GM21367 (cell line): ENCODE measurements at regions not wholly inside any gene's neighbourhood (a gene's known extent, or its start where the extent isn't known, plus 50 kb on each side); places are given as distances from the start of the nearest gene placed in this dataset.

ENCODE experiments used
- ATAC-seq: cut with Tn5 transposase; IDR thresholded peaks from one replicate; pipeline ENCODE4 v1.9.1; 2021; ENCODE audit not compliant: unreplicated experiment

DNA sequence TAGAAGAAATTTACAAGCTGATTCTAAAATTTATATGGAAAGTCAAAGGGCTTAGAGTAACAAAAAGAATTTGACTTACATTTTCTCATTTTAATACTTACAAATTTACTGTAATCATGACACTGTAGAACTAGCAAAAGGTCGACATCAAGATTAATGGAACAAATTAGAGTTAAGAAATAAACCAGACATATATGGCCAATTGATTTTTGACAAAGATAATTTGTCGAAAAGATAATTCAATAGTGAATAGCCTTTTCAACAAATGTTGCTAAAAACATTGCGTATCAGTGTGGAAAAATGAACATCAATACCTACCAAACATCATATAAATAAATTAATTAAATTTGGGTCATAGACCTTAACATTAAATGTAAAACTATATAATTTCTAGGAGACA lies 955.5 kb upstream of the AUTS2 start:
- no peak for ATAC-seq

DNA sequence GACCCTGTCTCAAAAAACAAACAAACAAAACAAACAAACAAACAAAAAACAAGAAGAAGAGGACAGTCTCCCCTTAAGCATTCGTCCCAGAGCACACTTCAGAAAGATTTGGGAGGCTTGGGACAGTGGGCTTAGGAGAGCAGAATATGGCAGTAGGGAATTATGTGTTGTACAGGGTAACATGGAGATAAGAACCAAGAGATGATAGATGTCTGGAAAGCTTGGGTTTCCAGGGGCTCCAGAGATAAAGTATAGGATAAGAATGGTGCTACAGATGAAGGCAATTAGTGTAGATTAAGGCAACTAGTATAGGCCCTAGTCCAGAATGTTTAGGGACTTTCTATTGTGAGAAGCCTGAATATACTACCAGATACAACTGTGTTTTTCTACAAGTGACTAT lies 934.9 kb upstream of the AUTS2 start:
- ATAC-seq = no peak

DNA sequence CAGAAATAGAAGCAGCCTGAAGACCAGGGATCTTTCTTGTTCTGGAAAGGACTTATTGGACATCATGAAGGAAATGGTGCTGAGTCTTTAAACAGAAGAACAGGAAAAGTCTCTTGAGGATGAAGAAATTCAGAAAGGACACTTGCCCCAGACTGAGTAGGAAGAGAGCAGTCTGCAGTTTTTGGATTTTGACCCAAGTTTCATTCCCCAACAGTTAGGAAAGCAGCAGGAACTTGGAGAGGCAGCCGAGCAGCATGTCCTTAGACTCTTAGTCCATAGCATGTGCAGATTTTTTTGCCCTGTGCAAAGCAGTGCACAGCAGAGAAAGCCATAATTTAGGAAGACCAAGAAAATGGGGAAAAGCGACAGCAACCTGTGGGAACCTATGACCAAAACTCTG lies 927.2 kb upstream of the AUTS2 start:
- no peak for ATAC-seq

DNA sequence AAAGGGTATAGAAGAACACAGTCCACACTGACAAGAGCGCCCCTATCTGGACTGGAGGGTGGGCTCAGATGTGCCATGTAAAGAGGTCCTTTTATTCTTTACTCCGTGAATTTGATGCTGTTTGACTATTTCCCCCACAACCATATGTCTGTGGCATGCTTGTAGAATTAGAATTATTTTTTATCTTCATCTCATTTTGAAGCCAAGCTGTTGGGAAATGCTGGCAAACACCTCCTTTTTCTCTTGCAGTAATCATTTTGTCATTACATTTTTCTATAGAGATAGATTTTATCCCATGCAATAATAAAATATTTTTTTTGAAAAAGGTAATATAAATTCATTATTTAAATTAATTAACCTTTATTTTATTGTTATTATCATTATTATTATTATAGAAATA lies 926.6 kb upstream of the AUTS2 start:
- no peak for ATAC-seq

DNA sequence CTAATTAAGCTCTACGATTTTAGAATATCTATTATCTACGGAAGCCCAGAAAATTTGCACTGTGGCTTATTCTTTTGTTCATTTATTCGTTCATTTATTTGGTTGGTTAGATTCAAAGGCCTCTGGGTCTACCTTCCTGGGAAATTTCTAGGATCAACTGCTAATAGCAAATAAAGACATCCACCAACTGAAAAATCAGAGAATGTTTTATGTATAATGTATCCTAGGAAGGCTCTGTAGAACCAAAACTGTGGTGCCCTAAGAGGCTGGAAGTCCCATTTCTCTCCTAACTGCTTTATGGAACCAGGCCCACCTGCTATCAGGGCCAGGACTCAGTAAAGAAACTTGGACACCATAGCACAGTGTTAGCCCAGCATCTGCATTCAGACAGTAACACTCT lies 923.4 kb upstream of the AUTS2 start:
- no peak for ATAC-seq

DNA sequence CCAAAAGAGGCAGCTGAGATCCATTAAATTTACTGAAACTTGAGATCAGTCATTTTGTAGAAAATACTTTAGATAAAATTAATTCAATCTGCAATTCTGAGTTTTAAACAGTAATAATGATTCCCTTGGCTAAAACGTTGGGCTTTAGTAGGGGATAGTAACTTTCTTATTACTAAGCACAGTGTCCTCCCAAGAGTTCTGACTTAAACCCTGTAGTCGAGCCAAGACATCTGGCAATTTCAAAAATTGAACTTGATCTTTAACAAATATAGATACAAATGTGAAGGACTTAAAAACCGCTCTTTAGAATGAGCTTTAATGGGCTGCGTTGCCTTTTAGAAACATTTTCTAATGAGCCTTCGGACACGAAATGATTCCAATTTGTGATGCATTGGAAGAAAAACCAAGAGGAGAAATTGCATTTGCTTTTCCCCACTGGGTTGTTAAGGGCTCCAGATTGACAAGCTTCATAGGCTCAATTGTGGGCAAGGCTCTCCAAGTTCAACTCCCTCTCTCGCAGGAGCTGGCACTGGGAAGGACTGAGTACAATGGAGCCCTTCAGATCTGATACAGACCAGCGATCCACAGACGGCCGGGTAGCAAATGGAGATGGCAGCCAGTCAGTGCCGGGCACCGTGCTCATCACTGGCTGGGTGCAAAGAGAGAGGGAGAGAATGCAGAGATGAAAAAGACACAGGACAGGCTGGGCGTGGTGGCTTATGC lies 921.3 kb upstream of the AUTS2 start:
- ATAC-seq = no peak

DNA sequence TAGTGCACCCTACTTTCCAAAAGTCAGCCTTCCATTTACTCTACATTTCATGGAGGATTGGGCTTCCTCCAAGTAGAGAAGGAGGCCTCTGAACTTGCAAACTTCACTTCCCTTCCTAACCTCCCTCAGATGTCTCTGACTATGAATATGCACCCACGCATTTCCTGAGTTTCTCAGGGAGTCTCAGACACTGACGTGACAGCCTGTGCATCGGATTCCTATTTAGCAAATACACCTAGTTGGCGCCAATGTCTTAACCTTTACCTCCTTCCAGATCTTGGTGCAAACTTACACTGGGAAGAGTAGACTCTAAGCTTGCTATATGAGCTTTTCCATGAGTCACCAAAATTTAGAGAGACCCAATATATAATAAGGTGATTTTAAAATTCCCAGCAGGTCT lies 920.1 kb upstream of the AUTS2 start:
- ATAC-seq = no peak

DNA sequence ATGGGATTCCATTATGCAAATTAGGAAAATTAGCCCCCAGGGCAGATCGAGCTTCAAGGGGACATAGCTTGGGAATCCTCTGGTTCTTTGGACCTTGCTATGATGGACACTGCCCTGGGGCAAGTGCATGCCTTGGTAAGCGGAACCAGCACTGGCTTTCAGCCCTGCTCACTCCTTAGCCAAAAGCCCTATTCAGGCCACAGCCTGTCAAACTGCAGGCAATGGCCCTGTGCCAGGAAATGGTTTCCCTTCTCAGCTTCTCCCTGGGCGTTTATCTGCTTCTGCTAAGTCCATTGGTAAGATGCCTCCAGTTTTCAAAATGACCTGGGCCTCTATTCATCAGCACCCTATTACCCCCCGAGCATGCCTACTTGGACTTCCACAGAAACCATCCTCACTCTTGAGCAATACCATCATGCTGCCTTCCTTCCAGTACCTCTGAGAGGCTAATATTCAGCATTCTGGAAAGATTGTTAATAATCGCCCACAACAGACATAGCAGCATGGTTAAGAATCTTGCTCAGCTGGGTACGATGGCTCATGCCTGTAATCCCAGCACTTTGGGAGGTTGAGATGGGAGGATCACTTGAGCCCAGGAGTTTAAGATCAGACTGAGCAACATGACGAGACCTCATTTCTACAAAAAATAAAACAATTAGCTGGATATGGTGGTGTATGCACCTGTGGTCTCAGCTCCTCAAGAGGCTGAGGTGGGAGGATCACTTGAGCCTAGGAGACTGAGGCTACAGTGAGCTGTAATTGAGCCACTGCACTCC lies 918.6 kb upstream of the AUTS2 start:
- no peak for ATAC-seq

DNA sequence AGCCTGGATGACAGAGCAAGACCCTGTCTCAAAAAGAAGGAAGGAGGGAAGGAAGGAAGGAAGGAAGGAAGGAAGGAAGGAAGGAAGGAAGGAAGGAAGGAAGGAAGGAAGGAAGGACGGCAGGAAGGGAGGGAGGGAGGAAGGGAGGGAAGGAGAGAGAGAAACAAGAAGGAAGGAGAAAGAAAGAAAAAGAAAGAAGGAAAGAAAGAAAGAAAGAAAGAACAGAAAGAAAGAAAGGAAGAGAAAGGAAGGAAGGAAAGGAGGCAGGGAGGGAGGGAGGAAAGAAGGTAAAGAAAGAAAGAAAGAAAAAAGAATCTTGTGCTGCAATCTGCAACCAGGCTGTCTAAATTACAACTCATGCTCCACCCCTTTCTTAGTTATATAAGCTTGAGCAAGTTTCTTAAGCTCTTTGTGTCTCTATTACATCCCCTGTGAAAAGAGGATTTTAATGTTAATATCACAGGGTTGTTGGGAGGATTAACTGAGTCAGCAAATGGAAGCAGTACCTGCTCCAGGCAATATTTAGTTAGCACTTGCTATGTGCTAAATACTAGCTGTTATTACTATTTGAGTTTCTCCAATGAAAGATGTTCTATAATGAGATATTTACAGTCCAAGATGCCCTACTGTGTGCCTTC lies 917.9 kb upstream of the AUTS2 start:
- no peak for ATAC-seq

DNA sequence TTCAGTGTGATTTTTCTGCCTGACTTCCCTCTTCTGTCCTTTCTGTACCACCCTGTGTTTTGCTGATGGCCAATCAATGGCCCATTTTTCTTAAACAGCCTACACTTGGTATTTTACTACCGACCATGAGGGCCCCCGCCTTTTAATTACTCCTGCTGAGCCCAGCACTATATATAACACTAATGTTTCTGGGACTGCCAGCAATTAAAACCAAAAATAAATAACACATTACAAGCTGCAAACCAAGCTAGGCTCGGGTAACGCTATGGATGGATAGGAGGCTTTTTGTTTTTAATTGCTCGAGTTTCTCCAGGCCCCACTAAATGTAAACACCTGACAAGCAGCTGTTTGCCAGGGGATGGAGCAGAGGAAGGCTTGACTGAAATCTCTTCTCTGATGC lies 915.4 kb upstream of the AUTS2 start:
- no peak for ATAC-seq

DNA sequence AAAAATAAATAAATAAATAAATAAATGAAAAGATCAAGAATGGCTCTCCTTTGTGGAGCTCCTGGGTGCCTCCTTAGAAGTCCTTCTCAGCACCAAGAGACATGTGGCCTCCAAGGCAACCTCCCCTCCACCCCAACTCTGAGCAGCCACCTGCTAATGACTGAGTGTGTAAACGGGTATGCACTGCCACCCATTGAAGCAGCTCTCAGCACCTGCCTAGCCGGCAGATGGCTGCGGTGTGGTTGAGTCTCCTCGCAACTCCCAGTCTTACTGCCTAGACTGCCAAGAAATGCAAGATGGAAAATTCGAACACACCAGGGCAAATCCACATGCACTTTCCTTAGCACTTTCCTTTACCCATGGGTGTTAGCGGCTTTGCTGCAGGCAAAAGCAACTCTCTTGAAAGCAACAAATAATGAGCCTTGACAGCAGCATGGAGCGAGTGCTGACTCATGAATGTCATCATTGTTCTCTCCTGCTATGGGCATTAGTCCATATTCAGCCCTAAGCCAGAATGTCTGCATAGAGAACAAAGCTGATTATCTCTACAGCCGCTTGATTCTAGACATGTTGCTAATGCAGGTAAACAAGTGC lies 913.9 kb upstream of the AUTS2 start:
- no peak for ATAC-seq

DNA sequence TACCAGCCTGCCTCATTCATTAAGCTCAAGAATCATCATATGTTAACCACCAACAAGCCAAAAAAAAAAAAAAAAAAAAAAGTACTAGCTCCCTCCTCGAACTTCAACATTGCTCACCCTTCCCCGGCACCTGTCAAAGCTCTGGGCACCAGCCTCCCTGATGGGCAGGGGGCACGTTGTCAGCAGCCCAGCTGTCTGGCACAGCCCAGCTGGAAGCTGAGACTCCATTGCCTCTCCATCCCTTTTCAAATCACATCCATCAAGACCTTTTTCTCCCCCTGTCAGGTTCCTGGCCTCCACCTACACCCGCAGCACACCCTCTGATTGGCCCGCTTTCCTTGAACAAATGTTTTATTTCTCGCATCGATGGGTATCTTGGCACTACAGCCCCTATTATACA lies 913.3 kb upstream of the AUTS2 start:
- ATAC-seq = no peak

DNA sequence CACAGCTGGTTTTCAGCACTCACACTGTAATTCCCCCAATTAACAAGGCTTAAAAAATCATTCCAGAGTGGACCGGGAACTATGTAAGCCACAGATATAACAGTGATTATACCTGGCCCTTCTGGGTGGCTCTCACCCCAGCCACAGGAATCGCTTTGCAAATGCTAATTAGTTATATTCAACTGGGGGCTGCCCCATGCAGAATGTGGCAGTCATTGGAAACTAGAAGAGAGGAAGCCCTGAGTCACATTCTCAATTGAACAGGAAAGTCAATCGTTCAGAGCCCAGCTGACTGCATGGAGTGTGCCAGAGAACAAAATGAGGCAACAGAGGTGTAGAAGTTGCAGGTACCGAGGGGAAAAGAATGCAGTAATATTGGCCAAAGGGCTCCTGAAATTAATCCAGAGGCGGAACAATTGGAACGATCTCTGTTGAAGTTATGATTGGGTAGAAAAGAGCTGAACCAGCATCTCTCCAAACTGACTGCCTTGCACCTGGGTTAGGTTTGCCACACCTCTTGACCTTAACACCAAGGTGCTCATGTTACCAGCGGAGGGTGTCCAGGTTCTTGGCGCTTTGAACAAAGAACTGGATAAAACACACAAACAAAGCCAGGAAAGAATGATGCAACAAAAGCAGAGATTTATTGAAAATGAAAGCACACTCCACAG lies 909.7 kb upstream of the AUTS2 start:
- ATAC-seq = no peak

DNA sequence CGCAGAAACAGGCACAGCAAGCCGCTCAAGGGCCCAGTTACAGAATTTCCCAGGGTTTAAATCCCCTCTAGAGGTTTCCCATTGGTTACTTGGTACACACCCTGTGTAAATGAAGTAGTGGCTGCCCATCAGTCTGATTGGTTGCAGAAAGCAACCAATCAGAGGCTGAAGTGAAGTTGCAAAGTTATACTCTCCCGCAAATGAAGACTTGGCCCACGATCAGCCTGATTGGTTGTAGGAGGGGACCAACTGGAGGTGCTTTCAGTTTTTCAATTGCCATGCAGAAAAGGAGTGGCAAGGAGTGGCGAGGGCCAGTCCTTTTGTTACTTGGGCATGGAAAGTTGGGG lies 909.2 kb upstream of the AUTS2 start:
- no peak for ATAC-seq

DNA sequence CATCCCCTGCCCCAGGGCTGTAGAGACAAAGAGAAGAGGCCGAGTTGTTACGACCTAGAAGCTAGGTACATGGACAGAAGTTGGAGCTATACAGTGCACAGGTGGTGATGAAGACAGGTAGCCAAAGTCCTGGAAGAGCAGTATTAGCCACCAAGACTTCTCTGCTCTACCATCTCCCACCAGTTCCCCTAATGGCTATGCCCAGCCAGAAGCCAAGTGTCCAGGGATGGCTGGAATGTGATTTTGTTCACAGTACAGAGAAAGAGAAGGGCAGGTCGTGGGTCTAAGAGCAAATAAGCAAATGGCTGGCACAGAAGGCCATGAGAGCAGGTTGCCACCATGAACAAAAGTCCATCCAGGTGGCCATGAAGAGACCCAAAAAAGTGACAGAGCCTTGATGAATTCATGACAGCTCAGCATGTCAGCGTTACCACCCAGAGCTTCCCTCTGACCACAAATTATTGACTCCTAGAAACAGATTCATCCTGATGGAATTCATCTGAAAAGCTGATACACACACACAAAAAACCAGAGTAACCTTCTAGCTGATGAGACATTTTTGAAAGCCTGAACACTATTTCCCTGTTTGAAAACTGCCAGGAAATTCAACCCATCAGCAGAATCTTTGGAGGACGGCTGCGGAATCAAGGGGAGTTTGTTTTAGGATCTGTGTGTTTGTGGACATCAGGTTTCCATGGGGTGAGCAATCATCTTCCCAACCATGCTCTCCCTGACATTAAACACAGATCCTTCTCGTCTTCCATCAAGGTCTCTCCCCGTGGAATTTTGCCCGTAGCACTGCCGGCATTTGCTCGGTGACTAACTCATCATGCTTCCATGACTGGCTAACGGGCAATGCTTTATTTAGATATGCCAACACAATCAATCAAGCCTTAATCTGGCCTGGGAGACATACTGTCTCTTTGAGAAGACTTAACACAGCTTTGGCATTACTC lies 906.7 kb upstream of the AUTS2 start:
- ATAC-seq = no peak

DNA sequence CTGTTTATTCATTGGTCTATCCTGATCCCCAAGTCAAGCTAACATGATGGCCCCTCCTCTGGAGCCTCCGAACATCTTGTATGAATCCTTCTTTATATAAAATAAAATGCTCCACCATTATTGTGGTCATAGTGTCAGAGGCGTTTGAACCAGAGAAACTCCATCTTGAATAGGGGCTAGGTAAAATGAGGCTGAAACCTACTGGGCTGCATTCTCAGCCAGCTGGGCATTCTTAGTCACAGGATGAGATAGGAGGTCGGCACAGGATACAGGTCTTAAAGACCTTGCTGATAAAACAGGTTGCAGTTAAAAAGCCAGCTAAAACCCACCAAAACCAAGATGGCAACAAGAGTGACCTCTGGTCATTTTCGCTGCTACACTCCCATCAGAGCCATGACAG lies 905.8 kb upstream of the AUTS2 start:
- no peak for ATAC-seq

DNA sequence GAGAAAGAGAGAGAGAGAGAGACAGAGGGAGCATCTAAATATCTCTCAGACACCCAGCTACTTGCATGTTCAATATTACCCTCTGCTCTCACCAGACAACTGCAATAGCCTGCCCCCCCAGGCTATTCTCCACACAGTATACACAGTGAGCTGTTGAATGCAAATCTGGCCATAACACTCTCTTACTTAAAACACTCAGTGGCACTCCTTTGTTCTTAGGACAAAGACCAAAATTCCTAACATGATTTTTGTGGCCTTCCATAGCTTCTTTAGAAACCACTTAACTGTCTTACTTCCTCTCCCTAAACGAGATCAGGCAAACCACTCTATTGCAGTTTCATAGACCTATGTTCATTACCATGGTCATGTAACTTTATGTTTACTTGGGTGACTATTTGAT lies 903.6 kb upstream of the AUTS2 start:
- ATAC-seq = no peak

DNA sequence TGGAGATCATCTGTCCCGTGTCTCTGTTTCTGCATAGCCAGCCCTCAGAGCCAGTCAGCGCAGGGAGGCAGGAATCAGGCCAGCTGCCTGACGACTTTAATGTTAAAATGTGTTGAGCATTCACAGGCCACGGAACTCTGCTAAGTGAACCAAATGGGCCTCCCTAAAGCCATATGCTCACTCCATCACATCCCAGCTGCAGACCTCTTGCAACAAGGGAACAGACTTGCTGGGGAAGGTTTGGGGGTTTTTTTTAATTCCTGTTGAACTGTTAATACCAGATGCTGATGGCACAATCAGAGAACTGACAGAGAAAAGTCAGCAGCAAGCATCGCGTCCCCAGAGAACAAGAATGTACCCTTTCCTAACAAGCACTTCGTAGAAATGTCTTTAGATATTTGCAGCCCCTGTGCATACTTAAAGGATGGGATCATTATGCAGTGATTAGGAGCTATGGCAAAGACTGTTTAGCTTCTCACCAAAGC lies 900.4 kb upstream of the AUTS2 start:
- no peak for ATAC-seq

DNA sequence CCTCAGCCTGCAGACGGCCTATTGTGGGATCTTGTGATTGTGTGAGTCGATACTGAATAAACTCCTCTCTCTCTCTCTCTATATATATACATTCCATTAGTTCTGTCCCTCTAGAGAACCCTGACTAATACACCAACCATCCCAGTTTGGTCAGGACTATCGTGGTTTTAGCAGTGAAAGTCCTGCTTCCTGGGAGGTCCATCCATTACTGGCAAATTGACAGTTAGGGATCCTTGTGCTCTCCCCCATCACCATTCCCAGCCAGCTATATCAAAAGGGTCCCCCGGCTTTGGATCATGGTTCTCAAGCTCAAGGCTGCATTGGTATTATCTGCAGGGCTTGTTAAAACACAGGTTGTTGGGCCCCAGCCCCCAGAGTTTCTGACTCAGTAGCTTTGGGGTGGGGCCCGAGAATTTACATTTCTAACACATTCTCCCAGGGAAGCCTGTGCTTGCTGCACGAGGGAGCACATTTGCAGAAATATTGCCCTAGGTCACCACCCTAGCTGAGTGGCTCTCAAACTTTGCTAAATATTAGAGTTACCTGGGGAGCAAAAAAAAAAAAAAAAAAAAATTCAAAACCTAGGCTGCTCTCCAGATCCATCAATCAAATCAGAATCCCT lies 899.1 kb upstream of the AUTS2 start:
- ATAC-seq = no peak

DNA sequence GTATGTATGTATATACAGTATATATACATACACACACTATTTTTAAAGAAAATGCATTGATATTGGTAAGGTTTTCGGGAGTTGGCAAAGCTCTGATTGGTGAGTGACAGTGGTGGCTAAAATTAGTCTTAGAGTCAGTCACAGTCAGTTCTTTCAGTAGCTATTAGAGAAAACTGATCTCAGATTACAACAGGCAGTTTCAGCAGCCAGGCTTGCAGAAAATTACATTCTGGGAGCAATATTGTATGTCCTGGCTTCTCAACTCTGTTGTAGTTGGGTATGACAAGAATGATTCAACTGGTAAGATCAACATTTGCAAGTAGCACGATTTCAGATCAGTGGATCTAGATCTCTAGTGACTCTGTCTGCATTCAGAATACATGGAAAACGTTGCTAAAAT lies 897.9 kb upstream of the AUTS2 start:
- ATAC-seq = no peak
